ENCODE measurements at regions not wholly inside any gene's neighbourhood (a gene's known extent, or its start where the extent isn't known, plus 50 kb on each side); places are given as distances from the start of the nearest gene placed in this dataset.

DNA sequence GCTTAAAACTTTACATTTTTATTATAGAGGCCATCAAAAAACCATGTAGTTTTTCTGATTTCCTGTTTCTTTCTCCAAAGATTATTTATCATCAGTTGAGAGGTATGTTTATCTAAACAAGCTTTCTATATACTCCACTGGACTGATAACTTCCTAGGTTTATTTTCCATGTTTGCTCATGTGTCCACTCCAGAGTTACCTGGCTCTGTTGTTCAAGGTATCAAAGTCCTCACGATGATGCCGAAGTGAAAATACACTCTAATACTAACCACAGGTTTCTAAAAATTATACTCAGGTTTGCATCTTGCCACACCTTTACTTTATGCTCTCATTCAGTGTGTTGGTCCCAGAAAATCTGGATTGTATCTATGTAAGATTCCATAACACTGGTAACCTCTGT lies 287.9 kb upstream of the GULP1 start:
- no peak overlapping the region for H3K27ac ChIP-seq
- ATAC-seq (no peak), DNase-seq (no peak)
- no peaks in the 10 kb centered on the region for H3K9me3 ChIP-seq
- no peaks in the 10 kb centered on the region for H3K4me1 ChIP-seq
- intact Hi-C loops (cut with DNase I), result no loop called here
- no peaks in the 10 kb centered on the region for H3K36me3 ChIP-seq (ENCODE audit: insufficient read depth in 1 of 2, low read depth in 1 of 2)
- TF ChIP-seq CTCF (IDR thresholded peaks at IDR 0.05), result no peak
- WGBS, 3 donors, result 48 to 71% (median 48%) methylated on average over 2 of the region's 2 CpGs
- H3K4me3 ChIP-seq, result no peak overlapping the region
- H3K27me3 ChIP-seq (ENCODE audit: insufficient read depth in 3 of 3, low read length in 2 of 3), result no peaks in the 10 kb centered on the region

DNA sequence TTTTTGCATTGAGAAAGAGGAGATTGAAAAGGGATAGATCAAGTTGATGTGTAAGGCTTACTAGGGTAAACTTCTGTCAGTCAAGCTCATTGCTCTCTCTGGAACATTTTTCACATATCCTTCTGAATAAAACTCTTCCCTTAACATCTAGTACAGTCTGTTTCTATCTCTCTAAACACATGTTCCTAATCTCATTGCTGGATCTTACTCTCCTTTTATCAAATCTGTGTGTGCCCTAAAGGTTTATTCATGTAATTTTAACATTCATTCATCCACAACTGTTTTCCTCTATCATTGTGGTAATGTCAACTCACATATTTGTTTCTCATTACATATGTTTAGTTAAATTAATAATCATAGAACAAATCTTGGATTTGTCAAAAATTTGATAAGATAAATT lies 277.9 kb upstream of the GULP1 start:
- ATAC-seq (no peak), DNase-seq (no peak)
- Histone ChIP-seq H3K4me1 (no peaks in the 10 kb centered on the region), H3K27ac (no peak overlapping the region), H3K27me3 (ENCODE audit: insufficient read depth in 3 of 3, low read length in 2 of 3) (no peaks in the 10 kb centered on the region), H3K4me3 (no peak overlapping the region), H3K36me3 (ENCODE audit: insufficient read depth in 1 of 2, low read depth in 1 of 2) (no peaks in the 10 kb centered on the region), H3K9me3 (no peaks in the 10 kb centered on the region)
- no peak for TF ChIP-seq CTCF (IDR thresholded peaks at IDR 0.05)
- intact Hi-C loops (cut with DNase I), result no loop called here

DNA sequence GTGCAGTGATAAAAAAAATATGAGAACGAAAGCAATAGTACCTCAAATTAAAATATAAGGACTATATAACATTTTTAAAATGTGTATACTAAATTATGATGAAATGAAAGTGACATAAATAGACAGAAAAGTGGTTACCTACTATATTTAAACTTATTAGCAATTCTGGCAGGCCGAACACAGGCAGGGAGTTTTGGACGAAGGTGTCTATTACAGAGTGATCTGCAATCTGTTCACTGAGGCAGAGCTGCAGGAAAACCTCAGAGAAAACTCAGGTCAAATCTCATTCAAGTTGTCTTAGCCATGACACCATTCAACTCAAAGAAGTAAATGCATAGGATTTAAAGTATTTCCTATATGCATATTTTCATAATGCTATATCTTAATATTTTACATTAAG lies 274.8 kb upstream of the GULP1 start:
- intact Hi-C loops (cut with DNase I), result no loop called here
- DNase-seq (no peak), ATAC-seq (peak in 2 of 4 donors; percentile 55 to 65)
- WGBS, 3 donors, result 53 to 63% (median 53%) methylated on average over 3 of the region's 3 CpGs
- H3K4me1 ChIP-seq, result no peaks in the 10 kb centered on the region
- no peak for TF ChIP-seq CTCF (IDR thresholded peaks at IDR 0.05)
- no peaks in the 10 kb centered on the region for H3K9me3 ChIP-seq
- no peaks in the 10 kb centered on the region for H3K36me3 ChIP-seq (ENCODE audit: insufficient read depth in 1 of 2, low read depth in 1 of 2)
- H3K4me3 ChIP-seq, result no peak overlapping the region
- H3K27ac ChIP-seq, result no peak overlapping the region
- H3K27me3 ChIP-seq (ENCODE audit: insufficient read depth in 3 of 3, low read length in 2 of 3), result no peaks in the 10 kb centered on the region

GRCh38 chr2:188022389-188022788 lies 269.3 kb upstream of the GULP1 start:
- H3K27ac ChIP-seq, result no peak overlapping the region
- DNase-seq (no peak), ATAC-seq (no peak)
- intact Hi-C loops (cut with DNase I), result no loop called here
- no peak overlapping the region for H3K4me3 ChIP-seq
- no peaks in the 10 kb centered on the region for H3K36me3 ChIP-seq (ENCODE audit: insufficient read depth in 1 of 2, low read depth in 1 of 2)
- no peaks in the 10 kb centered on the region for H3K9me3 ChIP-seq
- TF ChIP-seq CTCF (IDR thresholded peaks at IDR 0.05), result no peak
- no peaks in the 10 kb centered on the region for H3K4me1 ChIP-seq
- 81 to 86% (median 82%) methylated on average over 2 of the region's 2 CpGs for WGBS, 3 donors
- H3K27me3 ChIP-seq (ENCODE audit: insufficient read depth in 3 of 3, low read length in 2 of 3), result no peaks in the 10 kb centered on the region

DNA sequence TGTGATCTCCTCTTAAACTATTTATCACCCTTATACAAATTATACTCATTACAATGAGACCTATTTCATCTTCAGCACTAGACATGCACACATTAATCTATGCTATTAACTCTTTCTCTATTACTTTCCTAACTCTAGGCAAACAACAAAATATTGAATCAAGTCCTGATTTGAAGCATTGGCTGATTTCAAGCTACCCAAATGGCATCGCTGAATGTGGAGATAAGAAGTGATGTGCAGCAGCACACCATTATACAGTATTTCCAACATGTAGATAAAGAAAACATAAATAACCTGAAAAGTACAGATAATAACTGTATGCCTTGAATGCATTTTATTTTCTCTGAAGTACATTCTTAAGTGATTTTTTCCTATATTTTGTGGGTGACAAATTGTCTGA lies 268.6 kb upstream of the GULP1 start:
- Histone ChIP-seq H3K27me3 (ENCODE audit: insufficient read depth in 3 of 3, low read length in 2 of 3) (no peaks in the 10 kb centered on the region), H3K4me1 (no peaks in the 10 kb centered on the region), H3K4me3 (no peak overlapping the region), H3K9me3 (no peaks in the 10 kb centered on the region), H3K36me3 (ENCODE audit: insufficient read depth in 1 of 2, low read depth in 1 of 2) (no peaks in the 10 kb centered on the region), H3K27ac (no peak overlapping the region)
- TF ChIP-seq CTCF (IDR thresholded peaks at IDR 0.05), result no peak
- ATAC-seq (no peak), DNase-seq (no peak)
- intact Hi-C loops (cut with DNase I), result no loop called here
- 94 to 97% (median 97%) methylated on average over 1 of the region's 1 CpG for WGBS, 3 donors
